ENCODE measurements at regions not wholly inside any gene's neighbourhood (a gene's known extent, or its start where the extent isn't known, plus 50 kb on each side); places are given as distances from the start of the nearest gene placed in this dataset.

- H3K27me3 ChIP-seq (ENCODE audit: insufficient read depth): no peaks in the 10 kb centered on the region
Measured at GRCh38 chr3:189490749-189491148, 140.4 kb upstream of the TP63 start.

More at GRCh38 chr3:189490749-189491148, 140.4 kb upstream of the TP63 start:
- Histone ChIP-seq H3K36me3 (ENCODE audit: insufficient read depth) (no peaks in the 10 kb centered on the region), H3K4me3 (no peak overlapping the region), H3K9me2 (ENCODE audit: insufficient read depth) (peaks cover 5% of the 10 kb centered on the region; the same call in 1 of the 2 replicates), H3K4me1 (ENCODE audit: insufficient read depth) (no peaks in the 10 kb centered on the region), H3K4me2 (no peak overlapping the region), H3K27ac (ENCODE audit: low read depth) (no peak overlapping the region), H3K79me2 (replicated peaks; ENCODE audit: insufficient read depth) (no peaks in the 10 kb centered on the region), H4K20me1 (replicated peaks; ENCODE audit: insufficient read depth) (no peaks in the 10 kb centered on the region), H3F3A (replicated peaks; ENCODE audit: low read depth) (no peaks in the 10 kb centered on the region), H2AFZ (no peak overlapping the region)
- no peak for DNase-seq (ENCODE audit: low spot score)
- no peaks in the 10 kb centered on the region for H3K36me3 Mint-ChIP-seq (ENCODE audit: low read depth)
- no peaks in the 10 kb centered on the region for H3K9me3 Mint-ChIP-seq
- no peaks in the 10 kb centered on the region for H3K4me1 Mint-ChIP-seq
- peaks cover 4% of the 10 kb centered on the region for H3K27me3 Mint-ChIP-seq (ENCODE audit: insufficient read depth, low read depth, poor library complexity)
- H3K4me3 Mint-ChIP-seq: no peak overlapping the region
- no peak for ATAC-seq
- TF ChIP-seq ZNF462 (CRISPR knock-in tag; IDR thresholded peaks at IDR 0.05) (no peak), ZNF114 (CRISPR knock-in tag; IDR thresholded peaks at IDR 0.05) (no peak), JUNB (IDR thresholded peaks at IDR 0.05; ENCODE audit: unreplicated experiment) (no peak), STAT1 (IDR thresholded peaks at IDR 0.05; ENCODE audit: unreplicated experiment) (no peak), EZH2phosphoT487 (IDR thresholded peaks at IDR 0.05; ENCODE audit: unreplicated experiment) (no peak), ZNF331 (CRISPR knock-in tag; IDR thresholded peaks at IDR 0.05; ENCODE audit: low read depth) (no peak), EZH2 (IDR thresholded peaks at IDR 0.05; ENCODE audit: low read depth, unreplicated experiment) (no peak), CTCF (conservative IDR thresholded peaks at IDR 0.05; ENCODE audit: low read depth in 2 of 2) (no peak), REST (IDR thresholded peaks at IDR 0.05; ENCODE audit: unreplicated experiment) (no peak), POLR2AphosphoS5 (IDR thresholded peaks at IDR 0.05; ENCODE audit: low read depth) (no peak), ETS1 (IDR thresholded peaks at IDR 0.05) (no peak), NANOG (IDR thresholded peaks at IDR 0.05; ENCODE audit: borderline replicate concordance) (no peak)
- H3K27ac Mint-ChIP-seq: no peak overlapping the region
